ENCODE measurements at regions not wholly inside any gene's neighbourhood (a gene's known extent, or its start where the extent isn't known, plus 50 kb on each side); places are given as distances from the start of the nearest gene placed in this dataset.
A peak's percentile ranks its signal among the peaks of the same experiment; 100 is the strongest.
"Not testable (repeated sequence)": the region's sequence is repeated elsewhere in the genome, so short reads cannot be mapped to it uniquely, and the experiment has no call there.

- DNase-seq (ENCODE audit: low read depth), result no peak
- TF ChIP-seq CTCF (IDR thresholded peaks at IDR 0.05; ENCODE audit: control insufficient read depth, extremely low read depth, insufficient read depth), result no peak
- H3K4me3 ChIP-seq (ENCODE audit: low read depth, low read length), result no peak overlapping the region
Observed at GRCh38 chr14:21861153-21861552, 187.5 kb upstream of the OR4E1 start.

GRCh38 chr14:21860172-21860571 is 186.6 kb upstream of the OR4E1 start:
- H3K4me3 ChIP-seq (ENCODE audit: low read depth, low read length), result no peak overlapping the region
- TF ChIP-seq CTCF (IDR thresholded peaks at IDR 0.05; ENCODE audit: control insufficient read depth, extremely low read depth, insufficient read depth), result peak; percentile 41
- no peak for DNase-seq (ENCODE audit: low read depth)

GRCh38 chr14:21852775-21853174 is 179.2 kb upstream of the OR4E1 start:
- H3K4me3 ChIP-seq (ENCODE audit: low read depth, low read length), result no peak overlapping the region
- no peak for DNase-seq (ENCODE audit: low read depth)
- TF ChIP-seq CTCF (IDR thresholded peaks at IDR 0.05; ENCODE audit: control insufficient read depth, extremely low read depth, insufficient read depth), result no peak

- no peak for DNase-seq (ENCODE audit: low read depth)
- H3K4me3 ChIP-seq (ENCODE audit: low read depth, low read length), result no peak overlapping the region
- peak; percentile 85 for TF ChIP-seq CTCF (IDR thresholded peaks at IDR 0.05; ENCODE audit: control insufficient read depth, extremely low read depth, insufficient read depth)
Observed at GRCh38 chr14:21852061-21852664, 178.5 kb upstream of the OR4E1 start.

- not testable (repeated sequence) for DNase-seq (ENCODE audit: low read depth); H3K4me3 ChIP-seq (ENCODE audit: low read depth, low read length)
Observed at GRCh38 chr14:21846902-21847301, 173.3 kb upstream of the OR4E1 start.

GRCh38 chr14:21846227-21846885 is 172.7 kb upstream of the OR4E1 start:
- no peak overlapping the region for H3K4me3 ChIP-seq (ENCODE audit: low read depth, low read length)
- peak; percentile 72 for TF ChIP-seq CTCF (IDR thresholded peaks at IDR 0.05; ENCODE audit: control insufficient read depth, extremely low read depth, insufficient read depth)
- DNase-seq (ENCODE audit: low read depth), result no peak

- no peak for DNase-seq (ENCODE audit: low read depth)
- peak; percentile 32 for TF ChIP-seq CTCF (IDR thresholded peaks at IDR 0.05; ENCODE audit: control insufficient read depth, extremely low read depth, insufficient read depth)
Observed at GRCh38 chr14:21840765-21841164, 167.1 kb upstream of the OR4E1 start.

More at GRCh38 chr14:21840765-21841164, 167.1 kb upstream of the OR4E1 start:
- H3K4me3 ChIP-seq (ENCODE audit: low read depth, low read length), result no peak overlapping the region

Measured in LNCaP clone FGC (cell line).